Naive B cell (primary cell): ENCODE measurements at regions not wholly inside any gene's neighbourhood (a gene's known extent, or its start where the extent isn't known, plus 50 kb on each side); places are given as distances from the start of the nearest gene placed in this dataset.

ENCODE experiments used
- ATAC-seq, 2 donors: fragments of 150-1000 bp; cut with Tn5 transposase; 2 replicates each; pipeline ENCODE4 v1.10.0; 2021; ENCODE audit warnings: low read depth in 2 of 2, mild to moderate bottlenecking in 2 of 2, moderate library complexity in 2 of 2
- DNase-seq: peaks from one replicate; pipeline ENCODE4 v3.0.0; 2022
- H3K27ac Mint-ChIP-seq, 6 donors: one replicate each; pipeline ENCODE4 v1.8.0; 2020 to 2022; ENCODE audit warnings: mild to moderate bottlenecking in 6 of 6, mixed read lengths in 6 of 6, moderate library complexity in 5 of 6, inconsistent platforms in 2 of 6
- H3K27me3 Mint-ChIP-seq, 3 donors: one replicate each; pipeline ENCODE4 v1.8.0; 2021 to 2022; ENCODE audit warnings: mixed read lengths in 3 of 3, mild to moderate bottlenecking in 1 of 3
- H3K36me3 Mint-ChIP-seq, 2 donors: one replicate each; pipeline ENCODE4 v1.8.0; 2020 to 2022; ENCODE audit warnings: mixed read lengths in 2 of 2, inconsistent platforms in 1 of 2, mild to moderate bottlenecking in 1 of 2
- H3K4me1 Mint-ChIP-seq, 3 donors: one replicate each; pipeline ENCODE4 v1.8.0; 2020 to 2022; ENCODE audit warnings: mixed read lengths in 3 of 3, inconsistent platforms in 1 of 3, mild to moderate bottlenecking in 1 of 3, moderate library complexity in 1 of 3
- H3K4me3 Mint-ChIP-seq, 8 donors: one replicate each; pipeline ENCODE4 v1.8.0; 2020 to 2022; ENCODE audit warnings: mild to moderate bottlenecking in 8 of 8, mixed read lengths in 8 of 8, moderate library complexity in 8 of 8, inconsistent platforms in 2 of 8
- H3K9me3 Mint-ChIP-seq, 7 donors: one replicate each; pipeline ENCODE4 v1.8.0; 2020 to 2022; ENCODE audit warnings: mixed read lengths in 7 of 7, mild to moderate bottlenecking in 5 of 7, inconsistent platforms in 2 of 7, moderate library complexity in 1 of 7

- no peaks in the 10 kb centered on the region for H3K4me1 Mint-ChIP-seq
- H3K27me3 Mint-ChIP-seq, result no peaks in the 10 kb centered on the region
- no peak overlapping the region for H3K4me3 Mint-ChIP-seq
- peaks cover 12 to 55% (median 15%) of the 10 kb centered on the region in 7 donors for H3K9me3 Mint-ChIP-seq
- H3K27ac Mint-ChIP-seq, result no peak overlapping the region
- DNase-seq (no peak), ATAC-seq (no peak)
- peaks cover 6 to 12% of the 10 kb centered on the region in 2 donors for H3K36me3 Mint-ChIP-seq
These were observed 363.6 kb downstream of the TFAP2A start for GRCh38 chr6:10051283-10051682.

DNA sequence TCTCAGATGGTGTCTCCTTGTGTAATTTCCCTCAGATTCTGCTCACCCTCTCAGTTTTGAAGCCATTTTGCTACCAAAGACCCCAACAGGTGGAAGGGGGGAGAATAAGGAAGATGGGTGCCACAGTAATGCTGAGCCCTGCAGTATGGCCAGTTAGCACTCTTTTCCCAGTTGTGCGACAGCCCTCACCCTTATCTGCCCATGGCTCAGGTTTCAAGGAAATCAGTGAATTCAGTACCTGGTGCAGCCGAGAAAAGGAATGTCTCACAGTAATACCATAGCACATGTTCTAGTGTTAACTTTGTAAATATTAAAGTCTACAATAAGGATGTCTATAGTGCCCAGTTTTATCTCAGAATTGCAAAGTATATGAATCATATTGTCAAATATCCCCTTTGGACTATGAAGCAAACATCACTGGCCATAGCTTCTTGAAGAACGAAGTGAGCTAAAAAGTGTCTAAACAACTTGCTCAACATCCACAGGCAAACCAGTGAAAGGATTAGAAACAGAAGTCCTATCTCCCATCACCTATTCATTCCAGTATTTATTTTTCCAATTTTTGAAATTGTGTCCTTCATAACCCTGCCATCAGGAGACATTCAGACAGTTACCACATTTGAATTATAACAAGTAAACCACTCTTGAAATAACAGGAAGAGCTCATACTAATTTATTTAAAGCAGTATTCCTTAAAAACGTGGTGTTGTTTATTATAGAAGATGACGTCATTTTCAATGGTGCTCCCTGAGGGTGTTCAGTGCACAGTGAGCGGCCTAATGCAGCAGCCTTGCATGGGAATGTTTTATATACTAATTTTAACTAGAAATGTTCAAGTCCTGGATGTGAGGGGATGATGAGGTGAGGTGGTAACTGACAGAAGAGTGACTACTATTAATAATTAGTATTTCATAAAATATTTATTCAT, 366.2 kb downstream of the TFAP2A start:
- peaks cover 0 to 4% (median 0%) of the 10 kb centered on the region in 3 donors for H3K27me3 Mint-ChIP-seq
- no peak overlapping the region for H3K27ac Mint-ChIP-seq
- H3K9me3 Mint-ChIP-seq, result peaks cover 10 to 40% (median 15%) of the 10 kb centered on the region in 7 donors
- ATAC-seq (no peak), DNase-seq (no peak)
- H3K4me1 Mint-ChIP-seq, result no peaks in the 10 kb centered on the region
- no peak overlapping the region for H3K4me3 Mint-ChIP-seq
- H3K36me3 Mint-ChIP-seq, result peaks cover 6 to 12% of the 10 kb centered on the region in 2 donors

GRCh38 chr6:10042280-10042679, 372.6 kb downstream of the TFAP2A start:
- Mint-ChIP-seq H3K9me3 (peaks cover 0 to 8% (median 2%) of the 10 kb centered on the region in 7 donors), H3K27me3 (peaks cover 0 to 4% (median 4%) of the 10 kb centered on the region in 3 donors), H3K27ac (no peak overlapping the region), H3K36me3 (no peaks in the 10 kb centered on the region), H3K4me1 (no peaks in the 10 kb centered on the region), H3K4me3 (no peak overlapping the region)
- DNase-seq (no peak), ATAC-seq (no peak)

DNA sequence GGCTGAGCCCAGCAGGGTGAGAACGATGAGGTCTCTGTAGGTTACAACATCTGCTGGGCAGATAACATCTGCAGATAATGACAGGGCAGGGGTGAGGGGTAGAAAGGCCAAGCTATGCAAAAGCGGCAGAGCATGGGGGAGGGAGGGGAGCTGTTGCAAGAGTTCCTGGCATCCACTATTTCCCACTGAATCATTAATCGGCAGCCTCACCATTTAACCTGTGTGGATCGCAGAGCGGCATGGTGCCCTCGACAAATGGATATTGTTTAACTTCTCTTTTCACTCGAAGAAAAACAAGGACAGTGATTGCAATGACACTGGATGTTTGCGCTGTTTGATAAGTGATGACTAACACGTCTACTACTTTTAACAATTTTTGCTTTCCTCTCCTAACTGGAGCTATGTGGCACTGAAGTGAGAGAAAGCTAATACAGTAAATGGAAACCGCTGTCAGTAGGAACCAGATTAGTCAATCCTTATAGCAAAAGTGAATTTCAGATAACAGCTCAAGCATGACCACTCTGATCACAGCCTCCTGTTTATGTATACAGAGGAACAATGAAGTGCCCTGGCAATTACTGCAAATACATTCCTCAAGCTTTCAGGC, 381.5 kb downstream of the TFAP2A start:
- Mint-ChIP-seq H3K27me3 (peaks cover 0 to 4% (median 0%) of the 10 kb centered on the region in 3 donors), H3K9me3 (peaks cover 0 to 4% (median 0%) of the 10 kb centered on the region in 7 donors), H3K4me1 (no peaks in the 10 kb centered on the region), H3K36me3 (no peaks in the 10 kb centered on the region), H3K27ac (no peak overlapping the region), H3K4me3 (no peak overlapping the region)
- DNase-seq, result no peak
- no peak for ATAC-seq

- ATAC-seq (no peak), DNase-seq (no peak)
- H3K9me3 Mint-ChIP-seq, result peaks cover 0 to 4% (median 0%) of the 10 kb centered on the region in 7 donors
- no peaks in the 10 kb centered on the region for H3K36me3 Mint-ChIP-seq
- H3K4me3 Mint-ChIP-seq, result no peak overlapping the region
- no peaks in the 10 kb centered on the region for H3K4me1 Mint-ChIP-seq
- no peaks in the 10 kb centered on the region for H3K27me3 Mint-ChIP-seq
- H3K27ac Mint-ChIP-seq, result no peak overlapping the region
These were observed 383.3 kb downstream of the TFAP2A start for GRCh38 chr6:10031617-10032016.

DNA sequence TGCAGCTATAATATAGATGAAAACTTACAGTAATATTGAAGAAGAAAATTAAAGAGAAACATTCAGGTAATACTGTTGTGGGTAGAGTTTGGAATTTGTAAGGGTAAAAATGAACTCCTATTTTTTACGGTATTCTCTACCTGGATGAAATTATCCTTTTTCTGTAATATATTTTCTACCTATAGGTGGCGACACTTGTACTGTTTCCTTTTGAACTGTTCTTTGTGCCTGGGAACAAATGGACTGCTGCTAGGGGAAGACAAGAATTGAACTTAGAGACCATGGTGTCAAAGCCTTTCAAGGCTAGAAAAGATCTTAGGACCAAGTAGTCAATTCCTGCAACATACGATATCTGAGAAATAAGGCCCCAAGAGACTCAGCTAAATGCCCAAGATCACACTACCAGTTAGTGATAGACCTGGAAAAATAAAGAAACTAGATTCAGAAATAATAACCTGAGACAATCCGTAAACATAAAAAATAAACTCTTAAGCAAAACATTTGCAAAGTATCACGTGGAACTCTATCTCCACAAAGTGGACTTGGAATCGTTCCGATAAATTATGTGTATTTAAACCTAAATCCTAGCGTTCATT, 383.8 kb downstream of the TFAP2A start:
- DNase-seq, result no peak
- no peak for ATAC-seq

GRCh38 chr6:10028222-10028621, 386.7 kb downstream of the TFAP2A start:
- H3K27ac Mint-ChIP-seq, result no peak overlapping the region
- no peaks in the 10 kb centered on the region for H3K27me3 Mint-ChIP-seq
- H3K4me1 Mint-ChIP-seq, result no peaks in the 10 kb centered on the region
- DNase-seq (no peak), ATAC-seq (no peak)
- H3K9me3 Mint-ChIP-seq, result no peaks in the 10 kb centered on the region
- no peaks in the 10 kb centered on the region for H3K36me3 Mint-ChIP-seq
- H3K4me3 Mint-ChIP-seq, result no peak overlapping the region

More for the DNA sequence above, 383.8 kb downstream of the TFAP2A start:
- Mint-ChIP-seq H3K4me3 (no peak overlapping the region), H3K4me1 (no peaks in the 10 kb centered on the region), H3K9me3 (peaks cover 0 to 4% (median 0%) of the 10 kb centered on the region in 7 donors), H3K27ac (no peak overlapping the region), H3K36me3 (no peaks in the 10 kb centered on the region), H3K27me3 (no peaks in the 10 kb centered on the region)

DNA sequence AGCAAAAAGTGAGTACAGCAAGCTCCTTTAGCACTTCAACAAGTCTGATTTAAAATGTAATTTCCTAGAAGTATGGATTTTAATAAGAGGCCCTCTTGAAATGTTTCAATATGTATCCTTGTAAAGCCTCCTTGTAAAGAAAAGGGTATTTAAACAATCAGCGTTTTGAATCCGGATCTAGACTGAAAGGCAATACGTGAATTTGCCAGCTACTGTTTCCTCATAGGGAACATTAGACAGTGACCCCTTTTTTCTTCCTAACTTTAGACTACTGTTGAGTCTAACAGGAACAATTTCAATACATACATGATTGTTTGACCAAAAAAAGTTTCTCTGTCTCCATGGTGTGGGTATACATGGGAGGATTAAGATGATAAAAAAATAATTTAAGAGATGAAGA, 395.0 kb downstream of the TFAP2A start:
- H3K4me1 Mint-ChIP-seq, result no peaks in the 10 kb centered on the region
- no peak overlapping the region for H3K4me3 Mint-ChIP-seq

GRCh38 chr6:10014557-10014956, 400.3 kb downstream of the TFAP2A start:
- DNase-seq (no peak), ATAC-seq (no peak)
- Mint-ChIP-seq H3K36me3 (no peaks in the 10 kb centered on the region), H3K27me3 (peaks cover 0 to 4% (median 0%) of the 10 kb centered on the region in 3 donors), H3K27ac (no peak overlapping the region), H3K9me3 (peaks cover 0 to 20% (median 4%) of the 10 kb centered on the region in 7 donors), H3K4me1 (no peaks in the 10 kb centered on the region), H3K4me3 (no peak overlapping the region)

More for the DNA sequence above, 395.0 kb downstream of the TFAP2A start:
- DNase-seq (no peak), ATAC-seq (no peak)
- H3K27ac Mint-ChIP-seq, result no peak overlapping the region
- peaks cover 0 to 12% (median 1%) of the 10 kb centered on the region in 7 donors for H3K9me3 Mint-ChIP-seq
- H3K27me3 Mint-ChIP-seq, result peaks cover 0 to 4% (median 0%) of the 10 kb centered on the region in 3 donors
- H3K36me3 Mint-ChIP-seq, result no peaks in the 10 kb centered on the region

- no peaks in the 10 kb centered on the region for H3K4me1 Mint-ChIP-seq
- no peak overlapping the region for H3K4me3 Mint-ChIP-seq
- no peaks in the 10 kb centered on the region for H3K27me3 Mint-ChIP-seq
- DNase-seq (no peak), ATAC-seq (no peak)
- peaks cover 0 to 5% (median 0%) of the 10 kb centered on the region in 7 donors for H3K9me3 Mint-ChIP-seq
- H3K36me3 Mint-ChIP-seq, result no peaks in the 10 kb centered on the region
- no peak overlapping the region for H3K27ac Mint-ChIP-seq
These were observed 414.3 kb downstream of the TFAP2A start for GRCh38 chr6:10000551-10000950.

DNA sequence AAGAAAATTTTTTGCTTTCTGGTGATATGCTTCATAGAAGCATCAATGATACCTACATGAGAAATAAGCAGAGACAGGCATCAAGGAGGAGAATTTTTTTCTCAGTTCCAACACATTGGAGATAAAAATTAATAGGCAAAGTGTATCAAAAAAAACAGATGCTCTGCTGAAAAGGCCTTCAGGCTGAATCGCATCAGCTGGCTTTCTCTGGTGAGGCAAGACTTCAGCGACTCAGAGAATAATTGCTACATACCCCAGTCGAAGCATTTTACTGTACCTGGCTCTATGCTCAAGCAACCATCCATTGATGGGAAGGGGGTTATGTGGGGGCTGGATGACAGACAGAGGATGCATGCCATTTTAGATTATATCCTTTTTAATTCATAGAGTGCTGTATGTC, 415.1 kb downstream of the TFAP2A start:
- Mint-ChIP-seq H3K27me3 (no peaks in the 10 kb centered on the region), H3K4me1 (no peaks in the 10 kb centered on the region), H3K9me3 (peaks cover 0 to 5% (median 0%) of the 10 kb centered on the region in 7 donors), H3K27ac (no peak overlapping the region), H3K4me3 (no peak overlapping the region), H3K36me3 (no peaks in the 10 kb centered on the region)
- ATAC-seq (no peak), DNase-seq (no peak)

GRCh38 chr6:9986273-9986672, 428.6 kb downstream of the TFAP2A start:
- H3K36me3 Mint-ChIP-seq, result no peaks in the 10 kb centered on the region
- H3K27ac Mint-ChIP-seq, result no peak overlapping the region
- H3K27me3 Mint-ChIP-seq, result no peaks in the 10 kb centered on the region
- peaks cover 0 to 18% (median 12%) of the 10 kb centered on the region in 7 donors for H3K9me3 Mint-ChIP-seq
- ATAC-seq (no peak), DNase-seq (no peak)
- no peaks in the 10 kb centered on the region for H3K4me1 Mint-ChIP-seq
- H3K4me3 Mint-ChIP-seq, result no peak overlapping the region

GRCh38 chr6:9985481-9985880, 429.4 kb downstream of the TFAP2A start:
- Mint-ChIP-seq H3K4me3 (no peak overlapping the region), H3K36me3 (no peaks in the 10 kb centered on the region), H3K27me3 (no peaks in the 10 kb centered on the region), H3K9me3 (peaks cover 0 to 18% (median 12%) of the 10 kb centered on the region in 7 donors), H3K27ac (no peak overlapping the region), H3K4me1 (no peaks in the 10 kb centered on the region)
- DNase-seq (no peak), ATAC-seq (no peak)
